ENCODE measurements at regions not wholly inside any gene's neighbourhood (a gene's known extent, or its start where the extent isn't known, plus 50 kb on each side); places are given as distances from the start of the nearest gene placed in this dataset.

- ATAC-seq, result no peak
Measured at GRCh38 chr16:35516551-35516950, 2057.1 kb downstream of the TP53TG3F start.

- ATAC-seq, result no peak
Measured at GRCh38 chr16:35516971-35517370, 2057.6 kb downstream of the TP53TG3F start.

GRCh38 chr16:35523991-35524390, 2064.6 kb downstream of the TP53TG3F start:
- ATAC-seq, result no peak

DNA sequence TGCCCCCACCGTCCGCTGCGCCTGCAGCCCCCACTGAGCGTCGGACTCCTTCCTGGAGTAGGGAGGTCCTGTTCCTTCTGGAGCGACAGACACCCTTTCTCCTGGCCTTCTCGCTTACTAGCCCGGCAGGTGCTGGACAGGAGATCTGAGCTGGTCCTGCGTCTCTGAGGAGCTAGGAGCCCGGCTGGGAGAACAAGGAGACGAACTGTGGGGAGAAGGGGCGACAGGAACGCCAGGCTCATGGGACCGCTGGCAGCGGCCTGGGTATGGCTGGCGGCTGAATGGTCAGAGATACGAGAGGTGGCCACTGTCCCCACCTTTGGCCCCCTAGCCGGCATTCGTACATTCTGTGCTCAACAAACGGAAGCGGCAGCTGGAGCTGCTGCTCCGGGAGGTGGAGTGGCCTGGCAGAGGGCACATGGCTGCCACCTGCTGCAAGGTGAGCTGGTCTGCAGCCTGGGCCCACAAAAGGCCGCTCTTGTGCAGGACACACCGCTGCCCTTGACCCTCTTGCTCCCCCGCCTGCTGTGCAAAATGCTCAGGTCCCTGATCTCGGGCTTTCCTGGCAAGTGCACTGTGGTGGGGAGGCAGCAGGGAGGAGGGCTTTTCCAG, 2066.7 kb downstream of the TP53TG3F start:
- no peak for ATAC-seq

- ATAC-seq, result no peak
Measured at GRCh38 chr16:35532576-35532975, 2073.2 kb downstream of the TP53TG3F start.

- no peak for ATAC-seq
Measured at GRCh38 chr16:35533683-35534082, 2074.3 kb downstream of the TP53TG3F start.

GRCh38 chr16:35543486-35543885, 2084.1 kb downstream of the TP53TG3F start:
- ATAC-seq, result no peak

DNA sequence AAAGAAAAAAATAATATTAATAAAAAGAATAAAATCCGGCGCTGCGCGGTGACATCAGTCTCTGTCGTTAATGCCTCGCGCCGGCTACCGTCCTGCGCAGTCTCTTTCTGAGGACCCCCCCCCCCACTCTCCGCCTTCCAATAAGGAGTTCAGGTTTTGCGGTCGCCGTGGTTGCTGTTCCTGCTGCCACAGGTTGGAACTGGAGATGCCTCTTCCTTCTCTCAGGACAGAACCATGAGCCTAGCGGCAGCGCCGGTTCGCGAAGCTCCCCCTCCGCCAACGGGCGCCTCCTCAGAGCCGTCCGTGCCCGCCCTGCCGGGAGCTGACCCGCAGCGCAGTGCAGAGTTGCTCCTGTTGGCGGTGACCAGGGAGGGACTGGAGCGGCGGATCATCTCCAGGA, 2093.4 kb downstream of the TP53TG3F start:
- no peak for ATAC-seq

GRCh38 chr16:35557731-35558130, 2098.3 kb downstream of the TP53TG3F start:
- no peak for ATAC-seq

DNA sequence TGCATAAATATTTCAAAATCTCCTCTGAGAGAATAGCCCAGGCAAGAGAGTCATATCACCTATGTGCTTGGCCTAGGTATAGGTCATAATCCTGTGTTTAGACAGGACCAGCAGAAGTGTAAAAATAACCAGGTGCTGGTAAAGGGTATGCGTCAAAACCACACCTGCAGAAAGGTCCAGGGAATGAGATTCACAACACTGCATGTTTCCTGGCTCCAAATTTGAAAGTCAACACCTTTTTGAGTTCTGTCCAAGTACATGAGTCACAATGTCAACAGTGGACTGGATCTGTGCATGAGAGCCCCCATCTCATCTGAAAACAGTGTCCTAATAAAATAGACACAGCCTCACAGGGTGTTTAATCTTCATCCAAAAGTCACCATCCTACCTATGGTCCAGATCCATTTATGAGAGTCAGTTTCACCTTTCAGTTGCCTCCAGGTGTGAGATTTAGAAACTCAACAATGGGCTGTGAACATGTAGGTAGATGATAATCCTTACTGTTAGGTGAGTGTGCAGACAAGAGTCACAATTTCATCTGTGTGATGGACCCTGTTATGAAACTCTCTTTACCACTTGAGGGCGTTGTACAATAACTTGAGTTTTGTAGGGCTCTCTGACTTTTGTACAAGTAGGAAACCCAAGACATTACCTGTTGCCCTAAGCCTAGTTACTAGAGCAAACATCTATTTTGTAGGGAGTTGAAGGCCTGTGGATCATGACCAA, 2100.7 kb downstream of the TP53TG3F start:
- no peak for ATAC-seq

GRCh38 chr16:35560637-35560984, 2101.2 kb downstream of the TP53TG3F start:
- no peak for ATAC-seq

- ATAC-seq, result no peak
Measured at GRCh38 chr16:35561346-35561745, 2101.9 kb downstream of the TP53TG3F start.

DNA sequence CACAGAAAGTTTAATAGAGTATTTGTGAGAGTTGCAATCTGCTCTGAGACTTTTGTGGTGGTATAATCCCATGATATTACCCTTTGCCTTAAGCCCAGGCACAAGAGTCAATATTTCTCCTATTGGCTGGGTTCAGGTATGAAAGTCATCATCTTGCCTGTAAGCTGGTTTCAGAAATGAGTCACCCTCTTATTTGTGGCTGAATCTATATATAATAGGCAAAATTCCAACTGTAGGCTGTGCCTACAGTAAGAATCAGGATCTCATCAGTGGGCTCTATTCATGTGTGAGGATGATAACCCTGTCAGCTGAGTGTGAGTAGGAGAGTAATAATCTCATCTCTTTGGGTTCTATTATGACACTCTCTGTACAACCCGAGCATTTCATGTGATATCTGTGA, 2103.1 kb downstream of the TP53TG3F start:
- no peak for ATAC-seq

- ATAC-seq, result peak; percentile 52
Measured at GRCh38 chr16:35562919-35563318, 2103.5 kb downstream of the TP53TG3F start.

- peak; percentile 22 for ATAC-seq
Measured at GRCh38 chr16:35564148-35564547, 2104.7 kb downstream of the TP53TG3F start.

- peak; percentile 24 for ATAC-seq
Measured at GRCh38 chr16:35564889-35565288, 2105.5 kb downstream of the TP53TG3F start.

DNA sequence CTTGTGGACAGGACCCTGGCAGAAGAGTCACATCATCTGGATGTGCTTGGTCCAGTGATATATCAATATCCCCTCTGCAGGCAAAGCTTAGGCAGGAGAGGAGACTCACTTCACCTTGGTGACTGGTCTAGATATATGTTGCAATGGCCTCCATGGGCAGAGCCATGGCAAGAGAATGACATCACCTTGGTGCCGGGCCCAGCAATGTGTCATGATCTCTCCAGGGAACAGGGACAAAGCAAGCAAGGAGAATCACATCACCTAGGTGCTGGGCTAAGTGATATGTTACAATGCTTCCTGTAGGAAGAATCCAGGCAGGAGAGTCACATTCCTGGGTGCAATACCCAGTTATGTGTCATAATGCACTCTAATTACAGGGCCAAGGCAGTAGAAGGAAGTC, 2106.2 kb downstream of the TP53TG3F start:
- ATAC-seq, result peak; percentile 82

DNA sequence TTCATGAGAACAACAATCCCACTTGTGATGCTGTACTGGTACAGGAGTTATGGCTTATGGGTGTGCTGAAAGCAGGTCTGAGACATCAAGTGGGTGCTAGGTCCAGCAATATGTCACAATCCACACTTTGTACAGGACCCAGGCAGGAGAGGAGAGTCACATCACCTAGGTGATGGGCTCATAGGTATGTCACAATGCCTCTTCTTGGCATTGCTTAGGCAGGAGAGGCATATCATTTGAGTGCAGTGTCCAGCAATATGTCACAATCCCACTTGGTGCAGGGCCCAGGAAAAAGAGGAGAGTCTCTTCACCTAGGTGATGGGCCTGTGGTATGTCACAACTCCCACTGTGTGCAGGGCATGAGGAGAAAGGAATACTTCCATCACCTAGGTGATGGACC, 2110.0 kb downstream of the TP53TG3F start:
- ATAC-seq, result no peak

GRCh38 chr16:35570946-35571345, 2111.5 kb downstream of the TP53TG3F start:
- ATAC-seq, result no peak

- no peak for ATAC-seq
Measured at GRCh38 chr16:35572186-35572585, 2112.8 kb downstream of the TP53TG3F start.

DNA sequence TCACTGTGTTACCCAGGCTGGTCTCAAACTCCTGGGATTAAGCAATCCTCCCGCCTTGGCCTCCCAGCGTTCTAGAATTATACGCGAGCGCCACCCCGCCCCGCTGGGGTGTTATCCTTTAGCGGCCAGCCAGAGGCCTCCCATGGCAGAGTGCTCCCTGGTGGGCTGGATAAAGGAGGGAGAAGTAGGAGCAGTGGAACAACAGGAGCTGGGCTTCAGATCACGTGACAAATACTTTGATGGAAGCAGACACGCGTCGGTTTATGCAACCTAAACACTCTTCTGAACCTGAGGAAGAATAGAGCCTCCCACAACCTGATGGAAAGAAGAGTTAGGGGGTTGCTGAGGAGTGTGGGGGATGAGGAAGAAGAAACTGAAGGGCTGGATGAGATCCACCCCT, 2114.0 kb downstream of the TP53TG3F start:
- no peak for ATAC-seq

GRCh38 chr16:35574011-35574410, 2114.6 kb downstream of the TP53TG3F start:
- no peak for ATAC-seq

- no peak for ATAC-seq
Measured at GRCh38 chr16:35574454-35575431, 2115.3 kb downstream of the TP53TG3F start.

Measured in esophagus mucosa (tissue), 1 donor.